DND-41 (cell line): ENCODE measurements at regions not wholly inside any gene's neighbourhood (a gene's known extent, or its start where the extent isn't known, plus 50 kb on each side); places are given as distances from the start of the nearest gene placed in this dataset.

Experiments used
- EZH2 ChIP-seq: IDR thresholded peaks from 3 replicates; pipeline ENCODE4 v1.6.1; 2012; ENCODE audit warnings: borderline replicate concordance, low read depth, mild to moderate bottlenecking, moderate library complexity, low read length, inconsistent platforms; ENCODE audit not compliant: severe bottlenecking
- TF ChIP-seq, protein P1 (sequence below): IDR thresholded peaks from 2 replicates; pipeline ENCODE4 v1.5.1; 2012; ENCODE audit warnings: borderline replicate concordance, low read length, moderate library complexity, mild to moderate bottlenecking; ENCODE audit not compliant: poor library complexity, severe bottlenecking; ENCODE audit errors: extremely low read depth

GRCh38 chr20:55740076-55740475 is 265.2 kb downstream of the CBLN4 start:
- TF ChIP-seq, protein P1, sequence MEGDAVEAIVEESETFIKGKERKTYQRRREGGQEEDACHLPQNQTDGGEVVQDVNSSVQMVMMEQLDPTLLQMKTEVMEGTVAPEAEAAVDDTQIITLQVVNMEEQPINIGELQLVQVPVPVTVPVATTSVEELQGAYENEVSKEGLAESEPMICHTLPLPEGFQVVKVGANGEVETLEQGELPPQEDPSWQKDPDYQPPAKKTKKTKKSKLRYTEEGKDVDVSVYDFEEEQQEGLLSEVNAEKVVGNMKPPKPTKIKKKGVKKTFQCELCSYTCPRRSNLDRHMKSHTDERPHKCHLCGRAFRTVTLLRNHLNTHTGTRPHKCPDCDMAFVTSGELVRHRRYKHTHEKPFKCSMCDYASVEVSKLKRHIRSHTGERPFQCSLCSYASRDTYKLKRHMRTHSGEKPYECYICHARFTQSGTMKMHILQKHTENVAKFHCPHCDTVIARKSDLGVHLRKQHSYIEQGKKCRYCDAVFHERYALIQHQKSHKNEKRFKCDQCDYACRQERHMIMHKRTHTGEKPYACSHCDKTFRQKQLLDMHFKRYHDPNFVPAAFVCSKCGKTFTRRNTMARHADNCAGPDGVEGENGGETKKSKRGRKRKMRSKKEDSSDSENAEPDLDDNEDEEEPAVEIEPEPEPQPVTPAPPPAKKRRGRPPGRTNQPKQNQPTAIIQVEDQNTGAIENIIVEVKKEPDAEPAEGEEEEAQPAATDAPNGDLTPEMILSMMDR, result no peak
- no peak for TF ChIP-seq EZH2
